ENCODE measurements at regions not wholly inside any gene's neighbourhood (a gene's known extent, or its start where the extent isn't known, plus 50 kb on each side); places are given as distances from the start of the nearest gene placed in this dataset.

DNA sequence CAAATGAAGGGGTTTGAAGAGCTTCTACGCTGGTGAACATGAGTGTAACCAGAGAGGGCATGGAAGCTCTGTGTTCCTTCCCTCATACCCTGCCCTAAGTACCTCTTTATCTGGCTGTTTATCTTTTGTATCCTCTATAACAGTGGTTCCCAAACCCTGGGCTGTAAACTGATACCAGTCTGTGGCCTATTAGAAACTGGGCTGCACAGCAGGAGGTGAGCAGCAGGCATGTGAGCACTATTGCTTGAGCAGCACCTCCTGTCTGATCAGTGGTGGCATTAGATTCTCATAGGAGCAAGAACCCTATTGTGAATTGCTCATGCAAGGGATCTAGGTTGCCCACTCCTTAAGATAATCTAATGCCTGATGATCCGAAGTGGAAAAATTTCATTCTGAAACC, 172.9 kb upstream of the AVPR1A start:
- TF ChIP-seq CTCF (IDR thresholded peaks at IDR 0.05) (no peak), EZH2 (IDR thresholded peaks at IDR 0.05; ENCODE audit: borderline replicate concordance, insufficient read depth, low read depth, low read length, poor library complexity, severe bottlenecking) (no peak)

Data from B cell (primary cell).